ENCODE measurements at regions not wholly inside any gene's neighbourhood (a gene's known extent, or its start where the extent isn't known, plus 50 kb on each side); places are given as distances from the start of the nearest gene placed in this dataset.

DNA sequence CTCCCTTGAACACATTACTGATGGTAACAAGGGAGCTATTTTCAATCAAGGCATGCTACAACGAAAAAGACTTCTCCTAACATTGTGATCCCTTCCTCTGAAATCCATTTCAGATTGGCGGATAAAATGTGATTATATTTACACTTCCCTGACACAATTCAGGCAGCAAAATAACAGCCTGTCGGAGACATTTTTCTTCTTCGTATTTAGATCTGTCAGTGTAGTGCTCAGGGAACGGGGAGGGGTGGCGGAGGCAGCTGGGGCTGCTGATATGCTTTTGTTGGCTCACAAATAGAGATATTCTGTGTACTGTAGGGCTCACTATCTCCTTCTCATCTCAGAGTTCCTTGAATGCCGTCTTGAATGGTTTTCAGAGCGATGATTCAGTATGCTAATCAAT lies 1261.7 kb upstream of the AUTS2 start:
- no peak overlapping the region for H3K27ac ChIP-seq
- no peaks in the 10 kb centered on the region for H3K36me3 ChIP-seq
- TF ChIP-seq, protein P1, sequence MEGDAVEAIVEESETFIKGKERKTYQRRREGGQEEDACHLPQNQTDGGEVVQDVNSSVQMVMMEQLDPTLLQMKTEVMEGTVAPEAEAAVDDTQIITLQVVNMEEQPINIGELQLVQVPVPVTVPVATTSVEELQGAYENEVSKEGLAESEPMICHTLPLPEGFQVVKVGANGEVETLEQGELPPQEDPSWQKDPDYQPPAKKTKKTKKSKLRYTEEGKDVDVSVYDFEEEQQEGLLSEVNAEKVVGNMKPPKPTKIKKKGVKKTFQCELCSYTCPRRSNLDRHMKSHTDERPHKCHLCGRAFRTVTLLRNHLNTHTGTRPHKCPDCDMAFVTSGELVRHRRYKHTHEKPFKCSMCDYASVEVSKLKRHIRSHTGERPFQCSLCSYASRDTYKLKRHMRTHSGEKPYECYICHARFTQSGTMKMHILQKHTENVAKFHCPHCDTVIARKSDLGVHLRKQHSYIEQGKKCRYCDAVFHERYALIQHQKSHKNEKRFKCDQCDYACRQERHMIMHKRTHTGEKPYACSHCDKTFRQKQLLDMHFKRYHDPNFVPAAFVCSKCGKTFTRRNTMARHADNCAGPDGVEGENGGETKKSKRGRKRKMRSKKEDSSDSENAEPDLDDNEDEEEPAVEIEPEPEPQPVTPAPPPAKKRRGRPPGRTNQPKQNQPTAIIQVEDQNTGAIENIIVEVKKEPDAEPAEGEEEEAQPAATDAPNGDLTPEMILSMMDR (IDR thresholded peaks at IDR 0.05 in 4 of 5, conservative IDR thresholded peaks at IDR 0.05 in 1 of 5): no peak
- no peak for TF ChIP-seq POLR2A (IDR thresholded peaks at IDR 0.05)
- in situ Hi-C loops (cut with MboI; ENCODE audit: low sequenced_read_pairs in 4 of 4): no loop called here
- intact Hi-C loops (cut with DNase I; ENCODE audit: low total_unique reads): no loop called here
- no peaks in the 10 kb centered on the region for H3K27me3 ChIP-seq
- H3K9me3 ChIP-seq: no peaks in the 10 kb centered on the region
- DNase-seq: no peak
- no peak overlapping the region for H3K4me3 ChIP-seq
- no peak for ATAC-seq
- peaks cover 16 to 17% of the 10 kb centered on the region in 2 donors for H3K4me1 ChIP-seq

DNA sequence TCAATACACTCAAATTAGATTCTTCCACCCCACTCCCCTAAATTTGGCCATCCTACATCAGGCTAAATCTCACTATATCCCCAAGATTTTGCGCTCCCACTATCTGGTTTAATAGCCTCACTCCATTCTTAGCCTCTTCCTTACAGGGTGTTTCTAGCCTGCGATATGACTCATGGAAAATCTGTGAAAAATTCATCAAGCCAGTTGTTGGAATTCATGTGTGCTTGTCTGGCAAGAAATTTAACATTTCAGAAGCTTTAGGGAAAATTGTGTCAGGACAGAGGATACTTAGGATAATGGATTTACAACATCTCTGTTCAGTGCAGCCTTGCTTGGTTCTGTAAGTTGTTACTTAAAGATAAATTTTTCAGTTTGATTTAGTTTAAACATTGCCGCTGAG lies 1249.9 kb upstream of the AUTS2 start:
- intact Hi-C loops (cut with DNase I; ENCODE audit: low total_unique reads): no loop called here
- H3K27me3 ChIP-seq: no peaks in the 10 kb centered on the region
- peaks cover 3 to 11% of the 10 kb centered on the region in 2 donors for H3K4me1 ChIP-seq
- no peak for DNase-seq
- H3K27ac ChIP-seq: no peak overlapping the region
- in situ Hi-C loops (cut with MboI; ENCODE audit: low sequenced_read_pairs in 4 of 4): no loop called here
- no peaks in the 10 kb centered on the region for H3K9me3 ChIP-seq
- no peak for TF ChIP-seq POLR2A (IDR thresholded peaks at IDR 0.05)
- H3K36me3 ChIP-seq: no peaks in the 10 kb centered on the region
- no peak overlapping the region for H3K4me3 ChIP-seq
- no peak for ATAC-seq

DNA sequence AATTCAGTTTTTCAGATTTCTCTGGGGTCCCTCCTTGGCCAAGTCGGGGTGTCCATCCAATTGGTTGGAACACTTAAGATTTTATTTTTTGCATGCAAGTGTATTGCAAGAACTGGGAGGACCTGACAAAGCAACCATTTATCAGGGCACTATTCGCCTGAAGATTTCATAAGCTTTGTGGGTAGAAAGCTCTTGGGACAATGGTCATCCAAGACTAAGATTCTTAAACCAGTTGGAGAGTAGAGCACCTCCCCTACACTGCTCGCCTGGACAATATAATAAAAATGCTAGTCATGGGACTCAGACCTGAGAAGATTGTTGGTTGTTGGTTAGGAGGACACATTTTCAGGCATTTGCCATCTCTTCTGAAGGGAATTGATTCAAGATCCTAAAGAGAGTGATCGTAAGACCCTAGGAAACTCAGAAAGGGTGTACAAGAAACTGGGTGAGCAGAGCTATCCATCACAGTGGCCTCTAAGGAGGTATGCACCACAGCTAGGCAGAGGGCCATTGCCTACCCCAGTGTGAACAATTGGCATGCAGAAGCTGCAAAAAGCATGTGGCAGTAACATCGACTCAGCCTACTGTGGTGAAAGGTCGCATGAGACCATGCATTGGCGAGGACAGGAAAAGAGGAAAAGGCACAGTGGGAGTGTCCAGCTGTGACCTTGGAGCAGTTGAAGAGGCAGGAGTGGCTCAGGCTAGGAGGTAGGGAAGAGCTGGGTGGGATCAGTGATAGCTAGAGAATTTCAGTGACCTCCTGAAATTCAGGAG lies 1235.3 kb upstream of the AUTS2 start:
- ATAC-seq: no peak
- intact Hi-C loops (cut with DNase I; ENCODE audit: low total_unique reads): no loop called here

DNA sequence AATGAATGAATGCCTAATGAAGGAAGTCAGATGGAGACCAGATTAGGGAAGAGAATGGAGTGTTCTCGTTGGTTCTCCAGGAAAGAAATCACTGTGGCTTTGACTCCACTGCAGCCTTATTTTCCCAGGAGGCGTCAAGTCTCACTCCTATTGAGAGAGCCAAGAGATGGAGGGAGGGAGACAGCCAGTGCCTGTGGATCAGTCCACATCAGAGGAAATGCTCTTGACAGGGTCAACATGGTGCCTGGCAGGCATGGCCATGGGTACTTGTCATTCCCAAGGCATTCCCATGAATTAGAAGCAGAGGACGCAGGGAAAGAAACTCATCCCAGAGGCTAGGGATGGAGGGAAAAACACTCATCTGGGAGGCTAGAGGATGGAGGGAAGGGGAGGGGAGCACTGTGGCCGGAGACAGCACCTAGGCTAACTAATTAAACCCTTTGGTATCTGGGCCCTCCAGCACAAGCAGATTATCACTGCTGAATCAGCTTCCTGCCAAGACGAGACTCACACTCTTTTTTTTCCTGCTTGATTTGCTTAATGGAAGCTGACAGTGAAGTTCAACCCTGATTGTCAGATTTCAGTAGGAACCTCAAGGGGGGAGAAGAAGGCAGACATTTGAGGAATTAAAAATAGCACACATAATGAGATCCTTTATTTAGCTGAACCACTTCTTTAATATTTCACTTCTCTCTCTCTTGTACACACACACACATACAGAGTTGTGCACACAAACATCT lies 1233.2 kb upstream of the AUTS2 start:
- in situ Hi-C loops (cut with MboI; ENCODE audit: low sequenced_read_pairs in 4 of 4): no loop called here
- Histone ChIP-seq H3K9me3 (no peaks in the 10 kb centered on the region), H3K27ac (no peak overlapping the region), H3K36me3 (no peaks in the 10 kb centered on the region), H3K27me3 (no peaks in the 10 kb centered on the region), H3K4me1 (no peaks in the 10 kb centered on the region), H3K4me3 (no peak overlapping the region)
- TF ChIP-seq, protein P1 (IDR thresholded peaks at IDR 0.05 in 4 of 5, conservative IDR thresholded peaks at IDR 0.05 in 1 of 5): no peak
- TF ChIP-seq POLR2A (IDR thresholded peaks at IDR 0.05): no peak
- ATAC-seq: no peak
- DNase-seq: no peak
- intact Hi-C loops (cut with DNase I; ENCODE audit: low total_unique reads): no loop called here

More for the DNA sequence above, 1235.3 kb upstream of the AUTS2 start:
- Histone ChIP-seq H3K27me3 (no peaks in the 10 kb centered on the region), H3K9me3 (no peaks in the 10 kb centered on the region), H3K27ac (no peak overlapping the region), H3K4me1 (peaks cover 0 to 5% of the 10 kb centered on the region in 2 donors), H3K36me3 (no peaks in the 10 kb centered on the region), H3K4me3 (no peak overlapping the region)
- TF ChIP-seq POLR2A (IDR thresholded peaks at IDR 0.05): no peak
- TF ChIP-seq, protein P1 (IDR thresholded peaks at IDR 0.05 in 4 of 5, conservative IDR thresholded peaks at IDR 0.05 in 1 of 5): no peak
- no peak for DNase-seq
- in situ Hi-C loops (cut with MboI; ENCODE audit: low sequenced_read_pairs in 4 of 4): no loop called here

DNA sequence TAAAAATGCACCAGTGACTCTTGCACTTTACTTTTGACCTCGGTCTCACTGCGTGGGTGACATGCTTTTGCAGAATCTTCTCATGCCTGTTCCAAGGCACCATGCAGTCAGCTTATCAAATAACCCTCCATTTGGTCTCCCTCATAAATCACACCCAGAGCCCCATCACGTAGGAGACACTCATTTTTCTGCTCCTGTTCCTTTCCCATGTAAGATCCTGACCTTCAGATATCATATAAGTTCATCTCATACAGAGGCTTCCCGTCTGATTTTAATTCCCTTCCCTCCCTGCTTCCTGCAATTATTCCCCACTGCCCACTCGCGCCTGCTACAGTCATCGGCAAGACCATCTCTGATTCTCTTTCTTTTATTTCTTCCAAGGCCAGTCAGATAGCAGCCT lies 1226.3 kb upstream of the AUTS2 start:
- Histone ChIP-seq H3K27ac (no peak overlapping the region), H3K36me3 (no peaks in the 10 kb centered on the region), H3K4me1 (peaks cover 0 to 4% of the 10 kb centered on the region in 2 donors), H3K27me3 (no peaks in the 10 kb centered on the region), H3K4me3 (no peak overlapping the region), H3K9me3 (no peaks in the 10 kb centered on the region)
- ATAC-seq (no peak), DNase-seq (no peak)
- intact Hi-C loops (cut with DNase I; ENCODE audit: low total_unique reads): no loop called here
- in situ Hi-C loops (cut with MboI; ENCODE audit: low sequenced_read_pairs in 4 of 4): no loop called here
- TF ChIP-seq, protein P1 (IDR thresholded peaks at IDR 0.05 in 4 of 5, conservative IDR thresholded peaks at IDR 0.05 in 1 of 5): no peak
- TF ChIP-seq POLR2A (IDR thresholded peaks at IDR 0.05): no peak

Data from gastrocnemius medialis (tissue), 4 donors.